Mesenchymal stem cell (in vitro differentiated cells and primary cell): ENCODE measurements at regions not wholly inside any gene's neighbourhood (a gene's known extent, or its start where the extent isn't known, plus 50 kb on each side); places are given as distances from the start of the nearest gene placed in this dataset.

Experiments used
- DNase-seq: peaks from one replicate; pipeline ENCODE4 v3.0.0-alpha.2; 2013
- H2AFZ ChIP-seq: one replicate; pipeline ENCODE4 v1.6.1; 2013; ENCODE audit warnings: low read depth, mild to moderate bottlenecking, control low read depth, inconsistent platforms, low read length, moderate library complexity
- H2AK5ac ChIP-seq: 2 replicates; pipeline ENCODE4 v1.6.1; 2013; ENCODE audit warnings: low read length, moderate library complexity, mild to moderate bottlenecking, inconsistent platforms; ENCODE audit not compliant: severe bottlenecking
- H2BK120ac ChIP-seq: one replicate; pipeline ENCODE4 v1.6.1; 2013; ENCODE audit warnings: low read depth, mild to moderate bottlenecking, inconsistent platforms, low read length, moderate library complexity
- H2BK12ac ChIP-seq, 2 experiments: one replicate each; pipeline ENCODE4 v1.6.1; 2013; ENCODE audit warnings: inconsistent platforms in 2 of 2, low read length in 2 of 2, mild to moderate bottlenecking in 2 of 2, moderate library complexity in 2 of 2, control low read depth in 1 of 2
- H2BK15ac ChIP-seq: one replicate; pipeline ENCODE4 v1.6.1; 2013; ENCODE audit warnings: mild to moderate bottlenecking, low read depth, inconsistent platforms; ENCODE audit not compliant: poor library complexity, severe bottlenecking
- H2BK5ac ChIP-seq: 2 replicates; pipeline ENCODE4 v1.6.1; 2013; ENCODE audit warnings: low read depth, mild to moderate bottlenecking, low read length, control low read depth, inconsistent platforms; ENCODE audit not compliant: poor library complexity, severe bottlenecking
- H3K14ac ChIP-seq, 2 experiments: one replicate each; pipeline ENCODE4 v1.6.1; 2013; ENCODE audit warnings: inconsistent platforms in 2 of 2, low read length in 2 of 2, control low read depth in 1 of 2, mild to moderate bottlenecking in 1 of 2, moderate library complexity in 1 of 2
- H3K18ac ChIP-seq, 2 experiments: one replicate each; pipeline ENCODE4 v1.6.1; 2013; ENCODE audit warnings: inconsistent platforms in 2 of 2, low read length in 2 of 2, control low read depth in 1 of 2, low read depth in 1 of 2, mild to moderate bottlenecking in 1 of 2
- H3K23ac ChIP-seq, 2 experiments: one replicate each; pipeline ENCODE4 v1.6.1; 2013; ENCODE audit warnings: inconsistent platforms in 2 of 2, low read length in 2 of 2, mild to moderate bottlenecking in 2 of 2, moderate library complexity in 2 of 2, control low read depth in 1 of 2
- H3K27ac ChIP-seq: 2 replicates; pipeline ENCODE4 v1.5.1; 2013; ENCODE audit warnings: mild to moderate bottlenecking, moderate library complexity, low read length, control low read depth, inconsistent platforms; ENCODE audit not compliant: poor library complexity, severe bottlenecking
- H3K27me3 ChIP-seq, 2 experiments: 2 replicates each; pipeline versions ENCODE4 v1.6.1 to v1.7.0; 2013; ENCODE audit warnings: low read length in 2 of 2, mild to moderate bottlenecking in 2 of 2, moderate library complexity in 2 of 2, control low read depth in 1 of 2, inconsistent platforms in 1 of 2; ENCODE audit not compliant: control insufficient read depth in 1 of 2, insufficient read depth in 1 of 2
- H3K36me3 ChIP-seq, 2 experiments: 2 replicates each; pipeline versions ENCODE4 v1.6.1 to v1.7.0; 2013; ENCODE audit warnings: low read length in 2 of 2, control low read depth in 1 of 2, inconsistent platforms in 1 of 2, low read depth in 1 of 2, mild to moderate bottlenecking in 1 of 2; ENCODE audit not compliant: insufficient read depth in 2 of 2, control insufficient read depth in 1 of 2
- H3K4ac ChIP-seq, 2 experiments: one replicate each; pipeline ENCODE4 v1.6.1; 2013; ENCODE audit warnings: inconsistent platforms in 2 of 2, low read length in 2 of 2, mild to moderate bottlenecking in 2 of 2, moderate library complexity in 2 of 2, control low read depth in 1 of 2, low read depth in 1 of 2
- H3K4me1 ChIP-seq: 2 replicates; pipeline ENCODE4 v1.6.1; 2013; ENCODE audit warnings: low read depth, low read length, control low read depth; ENCODE audit not compliant: control insufficient read depth, insufficient read depth
- H3K4me2 ChIP-seq: 2 replicates; pipeline ENCODE4 v1.6.1; 2013; ENCODE audit warnings: low read length, mild to moderate bottlenecking, inconsistent platforms; ENCODE audit not compliant: poor library complexity, severe bottlenecking
- H3K4me3 ChIP-seq, 2 experiments: 2 replicates each; pipeline versions ENCODE4 v1.5.1 to v1.7.0; 2013; ENCODE audit warnings: low read length in 2 of 2, mild to moderate bottlenecking in 2 of 2, control low read depth in 1 of 2, low read depth in 1 of 2; ENCODE audit not compliant: insufficient read depth in 1 of 2
- H3K79me1 ChIP-seq: replicated peaks from 2 replicates; pipeline ENCODE4 v1.6.1; 2013; ENCODE audit warnings: mild to moderate bottlenecking, control low read depth, low read length, inconsistent platforms; ENCODE audit not compliant: poor library complexity, severe bottlenecking
- H3K9ac ChIP-seq: 2 replicates; pipeline ENCODE4 v1.7.0; 2013; ENCODE audit warnings: mild to moderate bottlenecking, low read length, moderate library complexity
- H3K9me3 ChIP-seq: 2 replicates; pipeline ENCODE4 v1.7.0; 2013; ENCODE audit warnings: mild to moderate bottlenecking, low read length; ENCODE audit not compliant: control insufficient read depth
- H4K8ac ChIP-seq: one replicate; pipeline ENCODE4 v1.6.1; 2013; ENCODE audit warnings: inconsistent platforms, mild to moderate bottlenecking, low read length, moderate library complexity
- H4K91ac ChIP-seq: one replicate; pipeline ENCODE4 v1.6.1; 2013; ENCODE audit warnings: mild to moderate bottlenecking, low read length, inconsistent platforms
- WGBS: methylation state at CpG from one replicate; pipeline ENCODE4 v1.1.7; 2013; ENCODE audit warnings: mixed read lengths; 5-methylcytosine and 5-hydroxymethylcytosine counted together

DNA sequence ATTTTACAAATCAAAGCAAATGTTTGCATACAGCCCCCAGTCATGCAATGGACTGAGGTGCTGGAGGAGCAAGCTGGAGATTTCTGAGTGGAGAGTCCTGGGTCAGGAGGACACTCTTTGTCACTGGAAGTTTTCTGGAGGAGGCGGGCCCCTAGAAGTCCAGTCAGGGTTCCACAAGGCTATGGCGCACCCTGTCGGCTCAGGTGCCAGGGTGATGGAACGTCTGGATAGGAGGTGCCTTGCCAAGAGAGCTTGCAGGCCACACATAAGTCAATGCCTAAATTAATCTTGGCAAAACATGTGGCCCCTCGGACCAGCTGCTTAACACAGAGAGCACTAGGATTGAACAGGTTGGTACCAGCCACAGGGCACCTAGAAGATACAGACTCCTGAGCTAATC is 174.7 kb upstream of the CADM1 start:
- DNase-seq: no peak
- H3K4ac ChIP-seq: no peak overlapping the region
- H2BK12ac ChIP-seq: no peak overlapping the region
- no peak overlapping the region for H3K4me2 ChIP-seq
- no peak overlapping the region for H3K27ac ChIP-seq
- no peak overlapping the region for H3K18ac ChIP-seq
- H2AFZ ChIP-seq: no peak overlapping the region
- H4K8ac ChIP-seq: no peak overlapping the region
- no peak overlapping the region for H2BK15ac ChIP-seq
- H3K79me1 ChIP-seq: no peaks in the 10 kb centered on the region
- H2BK120ac ChIP-seq: no peak overlapping the region
- no peak overlapping the region for H3K9ac ChIP-seq
- peaks cover 0 to 5% of the 10 kb centered on the region in 2 experiments for H3K27me3 ChIP-seq
- H3K23ac ChIP-seq: no peak overlapping the region
- H3K9me3 ChIP-seq: no peaks in the 10 kb centered on the region
- H4K91ac ChIP-seq: no peak overlapping the region
- peaks cover 29% of the 10 kb centered on the region for H3K4me1 ChIP-seq
- no peak overlapping the region for H3K4me3 ChIP-seq
- H3K36me3 ChIP-seq: no peaks in the 10 kb centered on the region
- no peak overlapping the region for H2BK5ac ChIP-seq
- H2AK5ac ChIP-seq: peak overlapping the region; percentile 59
- 79% methylated on average over 5 of the region's 5 CpGs for WGBS
- H3K14ac ChIP-seq: no peak overlapping the region

- DNase-seq: no peak
- no peak overlapping the region for H2AFZ ChIP-seq
- H3K14ac ChIP-seq: no peak overlapping the region
- H3K23ac ChIP-seq: no peak overlapping the region
- no peak overlapping the region for H4K91ac ChIP-seq
- no peak overlapping the region for H4K8ac ChIP-seq
- no peak overlapping the region for H3K4ac ChIP-seq
- peaks cover 0 to 5% of the 10 kb centered on the region in 2 experiments for H3K27me3 ChIP-seq
- no peak overlapping the region for H3K18ac ChIP-seq
- no peaks in the 10 kb centered on the region for H3K9me3 ChIP-seq
- no peak overlapping the region for H2BK12ac ChIP-seq
- no peaks in the 10 kb centered on the region for H3K36me3 ChIP-seq
- no peak overlapping the region for H3K9ac ChIP-seq
- no peaks in the 10 kb centered on the region for H3K79me1 ChIP-seq
- H3K4me1 ChIP-seq: peaks cover 26% of the 10 kb centered on the region
- 68% methylated on average over 4 of the region's 4 CpGs for WGBS
- H2BK5ac ChIP-seq: peak overlapping the region; percentile 96
- H2BK120ac ChIP-seq: no peak overlapping the region
- no peak overlapping the region for H3K4me2 ChIP-seq
- peak overlapping the region; percentile 73 for H3K27ac ChIP-seq
- no peak overlapping the region for H2BK15ac ChIP-seq
- peak overlapping the region; percentile 97 for H2AK5ac ChIP-seq
- no peak overlapping the region for H3K4me3 ChIP-seq
Measured at GRCh38 chr11:115677190-115677589, 173.0 kb upstream of the CADM1 start.

DNA sequence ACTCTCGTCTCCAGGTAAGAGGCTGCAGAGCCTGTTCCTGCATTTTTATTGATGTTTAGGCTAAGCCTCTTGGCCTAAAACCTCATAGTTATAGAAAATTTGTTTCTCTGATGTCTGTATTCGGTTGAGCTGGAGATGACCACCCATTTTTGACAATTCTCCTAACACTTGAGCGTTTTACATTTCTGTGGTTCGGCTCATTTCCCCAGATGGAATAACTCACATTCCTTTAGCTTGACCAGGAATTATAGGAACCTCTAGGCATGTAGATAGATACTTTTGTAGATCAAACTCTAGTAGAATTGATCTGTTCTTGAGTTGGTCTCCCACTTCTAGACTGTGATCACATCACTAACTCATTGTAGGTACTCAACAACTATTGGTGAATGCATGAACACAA is 172.6 kb upstream of the CADM1 start:
- no peak overlapping the region for H2AFZ ChIP-seq
- peak; percentile 59 for DNase-seq
- H4K8ac ChIP-seq: no peak overlapping the region
- H3K4me2 ChIP-seq: no peak overlapping the region
- H2BK5ac ChIP-seq: peak overlapping the region; percentile 84
- H2BK120ac ChIP-seq: no peak overlapping the region
- 30% methylated on average over 4 of the region's 4 CpGs for WGBS
- H3K27me3 ChIP-seq: peaks cover 0 to 5% of the 10 kb centered on the region in 2 experiments
- H3K36me3 ChIP-seq: no peaks in the 10 kb centered on the region
- H2AK5ac ChIP-seq: peak overlapping the region; percentile 67
- no peak overlapping the region for H3K4me3 ChIP-seq
- no peaks in the 10 kb centered on the region for H3K79me1 ChIP-seq
- H3K4ac ChIP-seq: no peak overlapping the region
- no peak overlapping the region for H3K18ac ChIP-seq
- no peak overlapping the region for H3K14ac ChIP-seq
- H4K91ac ChIP-seq: no peak overlapping the region
- no peak overlapping the region for H2BK15ac ChIP-seq
- H3K9ac ChIP-seq: no peak overlapping the region
- H2BK12ac ChIP-seq: no peak overlapping the region
- H3K9me3 ChIP-seq: no peaks in the 10 kb centered on the region
- no peak overlapping the region for H3K23ac ChIP-seq
- H3K27ac ChIP-seq: peak overlapping the region; percentile 81
- H3K4me1 ChIP-seq: peaks cover 26% of the 10 kb centered on the region

- no peak overlapping the region for H3K9ac ChIP-seq
- no peak overlapping the region for H3K23ac ChIP-seq
- peak overlapping the region; percentile 50 for H2BK15ac ChIP-seq
- H4K91ac ChIP-seq: peak overlapping the region; percentile 65
- H2AK5ac ChIP-seq: peak overlapping the region; percentile 67
- peak overlapping the region; percentile 42 for H2BK120ac ChIP-seq
- peak overlapping the region; percentile 79 for H4K8ac ChIP-seq
- H3K4me2 ChIP-seq: no peak overlapping the region
- H3K4me3 ChIP-seq: no peak overlapping the region
- no peak overlapping the region for H2AFZ ChIP-seq
- no peaks in the 10 kb centered on the region for H3K9me3 ChIP-seq
- peak overlapping the region; percentile 0 to 61 for H3K18ac ChIP-seq
- H3K36me3 ChIP-seq: no peaks in the 10 kb centered on the region
- no peak overlapping the region for H3K14ac ChIP-seq
- WGBS: 79% methylated on average over 4 of the region's 4 CpGs
- H3K27me3 ChIP-seq: peaks cover 0 to 5% of the 10 kb centered on the region in 2 experiments
- peaks cover 26% of the 10 kb centered on the region for H3K4me1 ChIP-seq
- H3K4ac ChIP-seq: peak overlapping the region in 1 of 2 experiments; percentile 69
- H3K79me1 ChIP-seq: no peaks in the 10 kb centered on the region
- H2BK5ac ChIP-seq: peak overlapping the region; percentile 84
- H2BK12ac ChIP-seq: peak overlapping the region; percentile 29 to 87
- H3K27ac ChIP-seq: peak overlapping the region; percentile 81
- DNase-seq: no peak
Measured at GRCh38 chr11:115676206-115676605, 172.0 kb upstream of the CADM1 start.
